PC-3 (cell line): ENCODE measurements at regions not wholly inside any gene's neighbourhood (a gene's known extent, or its start where the extent isn't known, plus 50 kb on each side); places are given as distances from the start of the nearest gene placed in this dataset.

Experiments used
- ATAC-seq: fragments of 200-7000 bp; cut with Tn5 transposase; 2 replicates; pipeline ENCODE4 v1.9.1; 2020; ENCODE audit warnings: mild to moderate bottlenecking, moderate library complexity
- BruUV-seq: library from RNA; stranded (reverse); fragments of 400-500 nt; replicated peaks from 2 replicates; lab custom pipeline; 2021; lab: Mats Ljungman, UMichigan
- CTCF ChIA-PET: fragments of 300-600 bp; sonication (Branson Sonifier 250); formaldehyde crosslinking; loops from one replicate; lab custom pipeline; 2022; ENCODE audit warnings: antibody characterized with exemption; lab: Charles Lee
- POLR2A ChIA-PET: fragments of 300-600 bp; sonication (Branson Sonifier 250); formaldehyde crosslinking; loops from one replicate; lab custom pipeline; 2022; ENCODE audit warnings: antibody characterized with exemption; ENCODE audit not compliant: unreplicated experiment; lab: Charles Lee
- DNase-seq: peaks from one replicate; pipeline ENCODE4 v3.0.0-alpha.2; 2015
- H2AFZ ChIP-seq: fragments of 300-600 bp; sonication (generic); 2 replicates; pipeline ENCODE4 v1.6.0; 2016; ENCODE audit warnings: antibody characterized with exemption, low read length
- H3F3A ChIP-seq: fragments of 300-600 bp; sonication (generic); one replicate; pipeline ENCODE4 v1.6.0; 2017; ENCODE audit warnings: antibody characterized with exemption, low read length, control low read depth, mild to moderate bottlenecking; ENCODE audit not compliant: unreplicated experiment
- H3K27ac ChIP-seq: fragments of 300-600 bp; sonication (generic); 2 replicates; pipeline ENCODE4 v1.5.1; 2016; ENCODE audit warnings: mild to moderate bottlenecking, low read length
- H3K27me3 ChIP-seq: fragments of 300-600 bp; sonication (generic); 2 replicates; pipeline ENCODE4 v1.6.1; 2016; ENCODE audit warnings: low read length, mixed read lengths
- H3K36me3 ChIP-seq: fragments of 300-600 bp; sonication (generic); 2 replicates; pipeline ENCODE4 v1.6.1; 2016; ENCODE audit warnings: low read depth, mixed run types, low read length, mixed read lengths
- H3K4me1 ChIP-seq: fragments of 300-600 bp; sonication (generic); 2 replicates; pipeline ENCODE4 v1.5.1; 2016; ENCODE audit warnings: low read length; ENCODE audit not compliant: insufficient read depth
- H3K4me2 ChIP-seq: fragments of 300-600 bp; sonication (generic); 2 replicates; pipeline ENCODE4 v1.6.0; 2016; ENCODE audit warnings: low read length
- H3K4me3 ChIP-seq: fragments of 300-600 bp; sonication (generic); 2 replicates; pipeline ENCODE4 v1.5.1; 2016; ENCODE audit warnings: mild to moderate bottlenecking, low read length, mixed read lengths
- H3K79me2 ChIP-seq: fragments of 300-600 bp; sonication (generic); 2 replicates; pipeline ENCODE4 v1.6.1; 2017; ENCODE audit warnings: low read length, mixed read lengths
- H3K9ac ChIP-seq: fragments of 300-600 bp; sonication (generic); 2 replicates; pipeline ENCODE4 v1.6.0; 2016; ENCODE audit warnings: mild to moderate bottlenecking, low read length
- H3K9me2 ChIP-seq: fragments of 300-600 bp; sonication (generic); replicated peaks from 2 replicates; pipeline ENCODE4 v1.6.1; 2016; ENCODE audit warnings: mixed run types, low read length, mixed read lengths
- H3K9me3 ChIP-seq: fragments of 300-600 bp; sonication (generic); 2 replicates; pipeline ENCODE4 v1.6.1; 2016; ENCODE audit warnings: low read length, mixed read lengths
- H4K20me1 ChIP-seq: fragments of 300-600 bp; sonication (generic); 2 replicates; pipeline ENCODE4 v1.6.1; 2016; ENCODE audit warnings: low read length, mixed read lengths
- EZH2 ChIP-seq: fragments of 300-600 bp; sonication (generic); IDR thresholded peaks from one replicate; pipeline ENCODE4 v1.6.1; 2017; ENCODE audit warnings: antibody characterized with exemption, mild to moderate bottlenecking, low read length; ENCODE audit not compliant: unreplicated experiment
- EZH2phosphoT487 ChIP-seq: fragments of 300-600 bp; sonication (generic); IDR thresholded peaks from 2 replicates; pipeline ENCODE4 v1.6.1; 2018; ENCODE audit warnings: mild to moderate bottlenecking, antibody characterized with exemption, low read length, borderline replicate concordance
- intact Hi-C: fragments of 100-400 bp; cut with micrococcal nuclease; formaldehyde crosslinking; loops from 2 replicates; pipeline ENCODE4 v1.9.0; 2023
- TF ChIP-seq, protein P1 (sequence below): fragments of 300-600 bp; sonication (generic); conservative IDR thresholded peaks from 2 replicates; pipeline ENCODE4 v1.5.1; 2017; ENCODE audit warnings: antibody characterized with exemption, low read depth, mild to moderate bottlenecking, low read length

GRCh38 chr1:234720709-234721441 is 110.9 kb upstream of the IRF2BP2 start:
- Histone ChIP-seq H3F3A (peaks cover 9% of the 10 kb centered on the region), H3K4me3 (no peak overlapping the region), H3K27ac (no peak overlapping the region), H3K27me3 (no peaks in the 10 kb centered on the region), H3K9me2 (no peaks in the 10 kb centered on the region), H3K4me2 (no peak overlapping the region), H3K9me3 (no peaks in the 10 kb centered on the region), H3K36me3 (no peaks in the 10 kb centered on the region), H3K79me2 (no peaks in the 10 kb centered on the region), H3K9ac (no peak overlapping the region), H3K4me1 (peaks cover 39% of the 10 kb centered on the region), H2AFZ (no peak overlapping the region), H4K20me1 (no peaks in the 10 kb centered on the region)
- ATAC-seq (no peak), DNase-seq (no peak)
- intact Hi-C loops = loop anchor here (5.0 kb wide), 1 partner anchor 241 kb away; no protein-coding TSS in a partner anchor
- TF ChIP-seq, protein P1, sequence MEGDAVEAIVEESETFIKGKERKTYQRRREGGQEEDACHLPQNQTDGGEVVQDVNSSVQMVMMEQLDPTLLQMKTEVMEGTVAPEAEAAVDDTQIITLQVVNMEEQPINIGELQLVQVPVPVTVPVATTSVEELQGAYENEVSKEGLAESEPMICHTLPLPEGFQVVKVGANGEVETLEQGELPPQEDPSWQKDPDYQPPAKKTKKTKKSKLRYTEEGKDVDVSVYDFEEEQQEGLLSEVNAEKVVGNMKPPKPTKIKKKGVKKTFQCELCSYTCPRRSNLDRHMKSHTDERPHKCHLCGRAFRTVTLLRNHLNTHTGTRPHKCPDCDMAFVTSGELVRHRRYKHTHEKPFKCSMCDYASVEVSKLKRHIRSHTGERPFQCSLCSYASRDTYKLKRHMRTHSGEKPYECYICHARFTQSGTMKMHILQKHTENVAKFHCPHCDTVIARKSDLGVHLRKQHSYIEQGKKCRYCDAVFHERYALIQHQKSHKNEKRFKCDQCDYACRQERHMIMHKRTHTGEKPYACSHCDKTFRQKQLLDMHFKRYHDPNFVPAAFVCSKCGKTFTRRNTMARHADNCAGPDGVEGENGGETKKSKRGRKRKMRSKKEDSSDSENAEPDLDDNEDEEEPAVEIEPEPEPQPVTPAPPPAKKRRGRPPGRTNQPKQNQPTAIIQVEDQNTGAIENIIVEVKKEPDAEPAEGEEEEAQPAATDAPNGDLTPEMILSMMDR = no peak
- TF ChIP-seq EZH2phosphoT487 = no peak
- TF ChIP-seq EZH2 = no peak
- BruUV-seq = no TSS peak
- CTCF ChIA-PET = no interaction called here
- POLR2A ChIA-PET = no interaction called here

GRCh38 chr1:234719454-234720251 is 109.7 kb upstream of the IRF2BP2 start:
- Histone ChIP-seq H2AFZ (no peak overlapping the region), H3K79me2 (no peaks in the 10 kb centered on the region), H3K4me1 (peaks cover 27% of the 10 kb centered on the region), H3K4me3 (no peak overlapping the region), H3K9me3 (no peaks in the 10 kb centered on the region), H3K36me3 (no peaks in the 10 kb centered on the region), H3F3A (peaks cover 9% of the 10 kb centered on the region), H3K27ac (no peak overlapping the region), H4K20me1 (no peaks in the 10 kb centered on the region), H3K27me3 (no peaks in the 10 kb centered on the region), H3K4me2 (no peak overlapping the region), H3K9ac (no peak overlapping the region), H3K9me2 (no peaks in the 10 kb centered on the region)
- POLR2A ChIA-PET = no interaction called here
- BruUV-seq = no TSS peak
- ATAC-seq = no peak
- no peak for TF ChIP-seq EZH2
- TF ChIP-seq, protein P1 = no peak
- no peak for TF ChIP-seq EZH2phosphoT487
- intact Hi-C loops = loop anchor here (5.0 kb wide), 1 partner anchor 243 kb away; no protein-coding TSS in a partner anchor
- no peak for DNase-seq
- CTCF ChIA-PET = no interaction called here
